Smooth muscle cell (in vitro differentiated cells): ENCODE measurements at regions not wholly inside any gene's neighbourhood (a gene's known extent, or its start where the extent isn't known, plus 50 kb on each side); places are given as distances from the start of the nearest gene placed in this dataset.

Experiments
- DNase-seq: peaks from one replicate; lab custom pipeline; 2025; ENCODE audit not compliant: unreplicated experiment; lab: John Stamatoyannopoulos, UW
- H2AFZ ChIP-seq: fragments of 200-600 bp; sonication (generic); 2 replicates; pipeline ENCODE4 v1.6.0; 2016; ENCODE audit warnings: antibody characterized with exemption, low read depth, mild to moderate bottlenecking
- H3F3A ChIP-seq: fragments of 200-600 bp; sonication (generic); 2 replicates; pipeline ENCODE4 v1.6.0; 2017; ENCODE audit warnings: antibody characterized with exemption, low read depth
- H3K27ac ChIP-seq: fragments of 200-600 bp; sonication (generic); 2 replicates; pipeline ENCODE4 v1.5.1; 2016; ENCODE audit warnings: low read depth, mild to moderate bottlenecking
- H3K27me3 ChIP-seq: fragments of 200-600 bp; sonication (generic); 2 replicates; pipeline ENCODE4 v1.6.1; 2016; ENCODE audit warnings: low read depth, mild to moderate bottlenecking
- H3K36me3 ChIP-seq: fragments of 200-600 bp; sonication (generic); 2 replicates; pipeline ENCODE4 v1.5.1; 2016; ENCODE audit warnings: low read depth
- H3K4me1 ChIP-seq: fragments of 200-600 bp; sonication (generic); 2 replicates; pipeline ENCODE4 v1.5.1; 2016; ENCODE audit warnings: low read depth
- H3K4me2 ChIP-seq: fragments of 200-600 bp; sonication (generic); 2 replicates; pipeline ENCODE4 v1.6.0; 2016; ENCODE audit warnings: mild to moderate bottlenecking
- H3K4me3 ChIP-seq: fragments of 200-600 bp; sonication (generic); 2 replicates; pipeline ENCODE4 v1.5.1; 2016; ENCODE audit warnings: mild to moderate bottlenecking
- H3K79me2 ChIP-seq: fragments of 200-600 bp; sonication (generic); 2 replicates; pipeline ENCODE4 v1.6.0; 2016; ENCODE audit warnings: low read depth, mild to moderate bottlenecking
- H3K9ac ChIP-seq: fragments of 200-600 bp; sonication (generic); 2 replicates; pipeline ENCODE4 v1.6.0; 2016; ENCODE audit warnings: low read depth
- H3K9me3 ChIP-seq: fragments of 200-600 bp; sonication (generic); replicated peaks from 2 replicates; pipeline ENCODE4 v1.5.1; 2016; ENCODE audit warnings: low read depth
- H4K20me1 ChIP-seq: fragments of 200-600 bp; sonication (generic); 2 replicates; pipeline ENCODE4 v1.6.0; 2016; ENCODE audit warnings: low read depth
- CTCF ChIP-seq: fragments of 200-600 bp; sonication (generic); IDR thresholded peaks from 2 replicates; pipeline ENCODE4 v1.5.1; 2017; ENCODE audit warnings: borderline replicate concordance, mild to moderate bottlenecking, antibody characterized with exemption; ENCODE audit not compliant: insufficient read depth, poor library complexity, severe bottlenecking
- WGBS: methylation state at CpG from one replicate; pipeline ENCODE4 v1.1.7; 2016; ENCODE audit warnings: low lambda C conversion rate; 5-methylcytosine and 5-hydroxymethylcytosine counted together

- no peak for TF ChIP-seq CTCF
- H3K9me3 ChIP-seq, result no peaks in the 10 kb centered on the region
- H3K9ac ChIP-seq, result no peak overlapping the region
- no peak overlapping the region for H3K27ac ChIP-seq
- H3K36me3 ChIP-seq, result no peaks in the 10 kb centered on the region
- DNase-seq, result no peak
- H3F3A ChIP-seq, result no peaks in the 10 kb centered on the region
- 81% methylated on average over 21 of the region's 21 CpGs for WGBS
- H3K4me2 ChIP-seq, result no peak overlapping the region
- no peak overlapping the region for H2AFZ ChIP-seq
- no peak overlapping the region for H3K4me3 ChIP-seq
- H3K27me3 ChIP-seq, result no peaks in the 10 kb centered on the region
- no peaks in the 10 kb centered on the region for H3K4me1 ChIP-seq
- H4K20me1 ChIP-seq, result no peaks in the 10 kb centered on the region
- no peaks in the 10 kb centered on the region for H3K79me2 ChIP-seq
These were observed 127.7 kb downstream of the KIF26A start for GRCh38 chr14:104265918-104266630.

- Histone ChIP-seq H3K9ac (no peak overlapping the region), H3K27ac (no peak overlapping the region), H3K4me2 (no peak overlapping the region), H3K9me3 (no peaks in the 10 kb centered on the region), H3K4me3 (no peak overlapping the region), H4K20me1 (no peaks in the 10 kb centered on the region), H3K27me3 (no peaks in the 10 kb centered on the region), H3F3A (no peaks in the 10 kb centered on the region), H3K4me1 (no peaks in the 10 kb centered on the region), H3K79me2 (no peaks in the 10 kb centered on the region), H3K36me3 (no peaks in the 10 kb centered on the region), H2AFZ (no peak overlapping the region)
- no peak for TF ChIP-seq CTCF
- WGBS, result 90% methylated on average over 28 of the region's 29 CpGs
- no peak for DNase-seq
These were observed 128.5 kb downstream of the KIF26A start for GRCh38 chr14:104266631-104267575.

GRCh38 chr14:104267895-104268294 lies 129.5 kb downstream of the KIF26A start:
- no peaks in the 10 kb centered on the region for H3K4me1 ChIP-seq
- no peak overlapping the region for H3K9ac ChIP-seq
- no peak for TF ChIP-seq CTCF
- no peaks in the 10 kb centered on the region for H3K36me3 ChIP-seq
- H3K4me2 ChIP-seq, result no peak overlapping the region
- H2AFZ ChIP-seq, result no peak overlapping the region
- no peaks in the 10 kb centered on the region for H3K79me2 ChIP-seq
- H3K27me3 ChIP-seq, result no peaks in the 10 kb centered on the region
- WGBS, result 88% methylated on average over 18 of the region's 18 CpGs
- no peaks in the 10 kb centered on the region for H4K20me1 ChIP-seq
- no peaks in the 10 kb centered on the region for H3K9me3 ChIP-seq
- H3F3A ChIP-seq, result no peaks in the 10 kb centered on the region
- no peak for DNase-seq
- no peak overlapping the region for H3K27ac ChIP-seq
- no peak overlapping the region for H3K4me3 ChIP-seq
